Activated naive CD4-positive, alpha-beta T cell treated with anti-CD3 and anti-CD28 coated beads, Interleukin-2, amount 50 U/mL, for 24 hours (primary cell): ENCODE measurements at regions not wholly inside any gene's neighbourhood (a gene's known extent, or its start where the extent isn't known, plus 50 kb on each side); places are given as distances from the start of the nearest gene placed in this dataset.

Experiments used
- H3K27ac Mint-ChIP-seq: one replicate; pipeline ENCODE4 v1.8.0; 2021; ENCODE audit warnings: mild to moderate bottlenecking, mixed read lengths
- H3K27me3 Mint-ChIP-seq: one replicate; pipeline ENCODE4 v1.8.0; 2021; ENCODE audit warnings: mixed read lengths
- H3K36me3 Mint-ChIP-seq: one replicate; pipeline ENCODE4 v1.8.0; 2021; ENCODE audit warnings: mixed read lengths
- H3K4me1 Mint-ChIP-seq: one replicate; pipeline ENCODE4 v1.8.0; 2021; ENCODE audit warnings: mixed read lengths
- H3K4me3 Mint-ChIP-seq: one replicate; pipeline ENCODE4 v1.8.0; 2021; ENCODE audit warnings: mild to moderate bottlenecking, mixed read lengths
- H3K9me3 Mint-ChIP-seq: one replicate; pipeline ENCODE4 v1.8.0; 2021; ENCODE audit warnings: mixed read lengths

- Mint-ChIP-seq H3K4me1 (peaks cover 7% of the 10 kb centered on the region), H3K27me3 (no peaks in the 10 kb centered on the region), H3K4me3 (no peak overlapping the region)
These were observed 654.5 kb upstream of the ID2 start for GRCh38 chr2:8027387-8027786.

GRCh38 chr2:8028036-8028435 is 653.8 kb upstream of the ID2 start:
- Mint-ChIP-seq H3K27ac (no peak overlapping the region), H3K9me3 (no peaks in the 10 kb centered on the region), H3K36me3 (no peaks in the 10 kb centered on the region), H3K4me1 (peaks cover 5% of the 10 kb centered on the region), H3K27me3 (no peaks in the 10 kb centered on the region), H3K4me3 (no peak overlapping the region)

More at GRCh38 chr2:8027387-8027786, 654.5 kb upstream of the ID2 start:
- Mint-ChIP-seq H3K27ac (no peak overlapping the region), H3K36me3 (no peaks in the 10 kb centered on the region), H3K9me3 (no peaks in the 10 kb centered on the region)

GRCh38 chr2:8028436-8028835 is 653.4 kb upstream of the ID2 start:
- Mint-ChIP-seq H3K27me3 (no peaks in the 10 kb centered on the region), H3K4me3 (no peak overlapping the region), H3K9me3 (no peaks in the 10 kb centered on the region), H3K4me1 (peaks cover 1% of the 10 kb centered on the region), H3K27ac (no peak overlapping the region), H3K36me3 (no peaks in the 10 kb centered on the region)

- no peaks in the 10 kb centered on the region for H3K9me3 Mint-ChIP-seq
- no peaks in the 10 kb centered on the region for H3K4me1 Mint-ChIP-seq
These were observed 652.9 kb upstream of the ID2 start for GRCh38 chr2:8028981-8029380.

GRCh38 chr2:8030573-8031303 is 651.1 kb upstream of the ID2 start:
- H3K36me3 Mint-ChIP-seq = no peaks in the 10 kb centered on the region
- no peaks in the 10 kb centered on the region for H3K9me3 Mint-ChIP-seq
- H3K27me3 Mint-ChIP-seq = no peaks in the 10 kb centered on the region
- H3K4me1 Mint-ChIP-seq = no peaks in the 10 kb centered on the region
- H3K4me3 Mint-ChIP-seq = no peak overlapping the region
- H3K27ac Mint-ChIP-seq = no peak overlapping the region

More at GRCh38 chr2:8028981-8029380, 652.9 kb upstream of the ID2 start:
- no peak overlapping the region for H3K27ac Mint-ChIP-seq
- H3K4me3 Mint-ChIP-seq = no peak overlapping the region
- no peaks in the 10 kb centered on the region for H3K36me3 Mint-ChIP-seq
- H3K27me3 Mint-ChIP-seq = no peaks in the 10 kb centered on the region

GRCh38 chr2:8031370-8031769 is 650.5 kb upstream of the ID2 start:
- H3K4me3 Mint-ChIP-seq = no peak overlapping the region
- no peaks in the 10 kb centered on the region for H3K27me3 Mint-ChIP-seq
- no peaks in the 10 kb centered on the region for H3K36me3 Mint-ChIP-seq
- no peaks in the 10 kb centered on the region for H3K9me3 Mint-ChIP-seq
- no peaks in the 10 kb centered on the region for H3K4me1 Mint-ChIP-seq
- no peak overlapping the region for H3K27ac Mint-ChIP-seq

GRCh38 chr2:8033546-8034096 is 648.2 kb upstream of the ID2 start:
- Mint-ChIP-seq H3K9me3 (no peaks in the 10 kb centered on the region), H3K36me3 (no peaks in the 10 kb centered on the region), H3K4me3 (no peak overlapping the region), H3K4me1 (no peaks in the 10 kb centered on the region), H3K27me3 (no peaks in the 10 kb centered on the region), H3K27ac (no peak overlapping the region)

GRCh38 chr2:8036366-8036765 is 645.5 kb upstream of the ID2 start:
- no peak overlapping the region for H3K27ac Mint-ChIP-seq
- no peak overlapping the region for H3K4me3 Mint-ChIP-seq

GRCh38 chr2:8039732-8040131 is 642.1 kb upstream of the ID2 start:
- no peaks in the 10 kb centered on the region for H3K4me1 Mint-ChIP-seq
- H3K36me3 Mint-ChIP-seq = no peaks in the 10 kb centered on the region
- no peaks in the 10 kb centered on the region for H3K9me3 Mint-ChIP-seq
- H3K27me3 Mint-ChIP-seq = no peaks in the 10 kb centered on the region
- no peak overlapping the region for H3K4me3 Mint-ChIP-seq
- H3K27ac Mint-ChIP-seq = no peak overlapping the region

More at GRCh38 chr2:8036366-8036765, 645.5 kb upstream of the ID2 start:
- Mint-ChIP-seq H3K27me3 (no peaks in the 10 kb centered on the region), H3K9me3 (no peaks in the 10 kb centered on the region), H3K36me3 (no peaks in the 10 kb centered on the region), H3K4me1 (no peaks in the 10 kb centered on the region)

GRCh38 chr2:8043295-8043694 is 638.6 kb upstream of the ID2 start:
- Mint-ChIP-seq H3K27ac (no peak overlapping the region), H3K36me3 (no peaks in the 10 kb centered on the region), H3K4me3 (no peak overlapping the region), H3K27me3 (no peaks in the 10 kb centered on the region), H3K4me1 (no peaks in the 10 kb centered on the region), H3K9me3 (no peaks in the 10 kb centered on the region)

- Mint-ChIP-seq H3K36me3 (no peaks in the 10 kb centered on the region), H3K4me3 (no peak overlapping the region), H3K4me1 (no peaks in the 10 kb centered on the region), H3K27ac (no peak overlapping the region), H3K27me3 (no peaks in the 10 kb centered on the region), H3K9me3 (no peaks in the 10 kb centered on the region)
These were observed 637.7 kb upstream of the ID2 start for GRCh38 chr2:8044046-8044594.

GRCh38 chr2:8045081-8045614 is 636.7 kb upstream of the ID2 start:
- Mint-ChIP-seq H3K27me3 (no peaks in the 10 kb centered on the region), H3K36me3 (no peaks in the 10 kb centered on the region), H3K27ac (no peak overlapping the region), H3K4me3 (no peak overlapping the region), H3K4me1 (peaks cover 6% of the 10 kb centered on the region), H3K9me3 (no peaks in the 10 kb centered on the region)

- no peak overlapping the region for H3K4me3 Mint-ChIP-seq
These were observed 635.0 kb upstream of the ID2 start for GRCh38 chr2:8046849-8047248.

GRCh38 chr2:8049176-8049575 is 632.7 kb upstream of the ID2 start:
- no peaks in the 10 kb centered on the region for H3K9me3 Mint-ChIP-seq
- H3K27me3 Mint-ChIP-seq = no peaks in the 10 kb centered on the region
- no peaks in the 10 kb centered on the region for H3K36me3 Mint-ChIP-seq
- H3K4me1 Mint-ChIP-seq = peaks cover 16% of the 10 kb centered on the region
- H3K4me3 Mint-ChIP-seq = no peak overlapping the region
- no peak overlapping the region for H3K27ac Mint-ChIP-seq

More at GRCh38 chr2:8046849-8047248, 635.0 kb upstream of the ID2 start:
- no peaks in the 10 kb centered on the region for H3K27me3 Mint-ChIP-seq
- H3K9me3 Mint-ChIP-seq = no peaks in the 10 kb centered on the region
- no peak overlapping the region for H3K27ac Mint-ChIP-seq
- no peaks in the 10 kb centered on the region for H3K36me3 Mint-ChIP-seq
- peaks cover 16% of the 10 kb centered on the region for H3K4me1 Mint-ChIP-seq

- no peaks in the 10 kb centered on the region for H3K27me3 Mint-ChIP-seq
- peaks cover 16% of the 10 kb centered on the region for H3K4me1 Mint-ChIP-seq
- no peak overlapping the region for H3K4me3 Mint-ChIP-seq
- H3K36me3 Mint-ChIP-seq = no peaks in the 10 kb centered on the region
- no peaks in the 10 kb centered on the region for H3K9me3 Mint-ChIP-seq
- H3K27ac Mint-ChIP-seq = peak overlapping the region; percentile 46
These were observed 631.8 kb upstream of the ID2 start for GRCh38 chr2:8049851-8050571.

GRCh38 chr2:8053216-8053615 is 628.6 kb upstream of the ID2 start:
- H3K36me3 Mint-ChIP-seq = peaks cover 2% of the 10 kb centered on the region
- peak overlapping the region; percentile 42 for H3K27ac Mint-ChIP-seq
- no peaks in the 10 kb centered on the region for H3K9me3 Mint-ChIP-seq
- H3K4me3 Mint-ChIP-seq = no peak overlapping the region
- H3K4me1 Mint-ChIP-seq = peaks cover 16% of the 10 kb centered on the region
- H3K27me3 Mint-ChIP-seq = no peaks in the 10 kb centered on the region
